Stimulated activated CD8-positive, alpha-beta memory T cell treated with anti-CD3 and anti-CD28 coated beads, Interleukin-12 subunit alpha, Interleukin-12 subunit beta, amount 100 ng/mL, for 24 hours (primary cell): ENCODE measurements at regions not wholly inside any gene's neighbourhood (a gene's known extent, or its start where the extent isn't known, plus 50 kb on each side); places are given as distances from the start of the nearest gene placed in this dataset.

Experiments used
- DNase-seq: peaks from one replicate; pipeline ENCODE4 v3.0.0-alpha.2; 2020; ENCODE audit errors: extremely low read depth

GRCh38 chr2:144675331-144675730, 155.4 kb upstream of the ZEB2 start:
- DNase-seq, result no peak

- DNase-seq, result no peak
Measured at GRCh38 chr2:144674071-144674470, 154.2 kb upstream of the ZEB2 start.

GRCh38 chr2:144673456-144673855, 153.5 kb upstream of the ZEB2 start:
- no peak for DNase-seq

- DNase-seq, result no peak
Measured at GRCh38 chr2:144671695-144672455, 152.0 kb upstream of the ZEB2 start.

- no peak for DNase-seq
Measured at GRCh38 chr2:144670738-144671137, 150.8 kb upstream of the ZEB2 start.

- DNase-seq, result no peak
Measured at GRCh38 chr2:144670080-144670479, 150.2 kb upstream of the ZEB2 start.

GRCh38 chr2:144669196-144669987, 149.5 kb upstream of the ZEB2 start:
- no peak for DNase-seq

GRCh38 chr2:144668493-144669110, 148.7 kb upstream of the ZEB2 start:
- DNase-seq, result no peak

GRCh38 chr2:144666032-144666431, 146.1 kb upstream of the ZEB2 start:
- no peak for DNase-seq

GRCh38 chr2:144663207-144663606, 143.3 kb upstream of the ZEB2 start:
- no peak for DNase-seq

- DNase-seq, result no peak
Measured at GRCh38 chr2:144660518-144661316, 140.8 kb upstream of the ZEB2 start.

- no peak for DNase-seq
Measured at GRCh38 chr2:144659731-144660275, 139.9 kb upstream of the ZEB2 start.

- no peak for DNase-seq
Measured at GRCh38 chr2:144654523-144654922, 134.6 kb upstream of the ZEB2 start.

- no peak for DNase-seq
Measured at GRCh38 chr2:144650907-144651306, 131.0 kb upstream of the ZEB2 start.

- DNase-seq, result no peak
Measured at GRCh38 chr2:144648837-144649465, 129.0 kb upstream of the ZEB2 start.

- no peak for DNase-seq
Measured at GRCh38 chr2:144645083-144645778, 125.3 kb upstream of the ZEB2 start.

GRCh38 chr2:144644549-144644948, 124.6 kb upstream of the ZEB2 start:
- DNase-seq, result no peak

- no peak for DNase-seq
Measured at GRCh38 chr2:144643537-144644336, 123.8 kb upstream of the ZEB2 start.

GRCh38 chr2:144642856-144643255, 122.9 kb upstream of the ZEB2 start:
- no peak for DNase-seq

GRCh38 chr2:144642131-144642530, 122.2 kb upstream of the ZEB2 start:
- DNase-seq, result no peak
